ELR (cell line): ENCODE measurements at regions not wholly inside any gene's neighbourhood (a gene's known extent, or its start where the extent isn't known, plus 50 kb on each side); places are given as distances from the start of the nearest gene placed in this dataset.

Source experiments
- DNase-seq: peaks from one replicate; pipeline ENCODE4 v3.0.0-alpha.2; 2015; ENCODE audit warnings: low read depth

DNA sequence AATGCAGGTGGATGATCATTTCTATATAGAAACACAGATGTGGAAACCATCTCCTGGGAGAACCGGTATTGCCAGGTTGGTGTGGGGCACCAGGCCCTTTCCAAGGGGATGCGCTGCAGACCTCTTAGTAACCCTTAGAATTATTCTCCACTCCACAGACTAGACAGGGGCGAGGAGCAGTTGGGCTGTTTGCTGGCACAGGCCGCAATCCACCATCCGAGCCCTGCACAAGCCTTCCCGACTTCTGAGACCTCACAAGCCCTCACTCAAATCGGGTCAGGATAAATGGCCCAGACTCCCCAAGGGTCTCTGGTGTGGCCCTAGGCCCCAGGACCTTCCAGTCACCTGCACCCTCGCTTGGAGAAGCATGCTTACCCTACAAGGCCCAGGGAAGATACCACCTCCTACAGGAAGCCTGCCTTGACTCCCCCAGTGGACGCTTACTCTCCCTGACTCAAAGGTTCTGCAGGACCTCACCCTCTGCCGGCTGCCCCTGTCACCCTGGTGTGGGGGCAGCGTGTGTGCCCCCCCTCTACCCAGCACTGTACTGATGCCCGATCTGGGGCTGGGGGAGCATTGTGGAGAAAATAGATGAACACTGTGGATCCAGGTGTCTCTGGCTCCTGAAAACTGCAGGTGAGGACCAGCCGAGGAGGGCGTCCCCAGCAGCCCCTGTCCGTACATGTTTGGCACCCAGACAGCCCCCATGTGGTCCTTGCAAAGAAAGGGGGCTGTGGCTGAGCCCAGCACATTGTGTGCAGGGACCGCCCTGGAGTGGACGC lies 49.8 kb upstream of the ACSF3 start:
- no peak for DNase-seq
